ENCODE measurements at regions not wholly inside any gene's neighbourhood (a gene's known extent, or its start where the extent isn't known, plus 50 kb on each side); places are given as distances from the start of the nearest gene placed in this dataset.
"Not testable (repeated sequence)": the region's sequence is repeated elsewhere in the genome, so short reads cannot be mapped to it uniquely, and the experiment has no call there.

GRCh38 chrX:111022998-111023397, 73.0 kb upstream of the PAK3 start:
- TF ChIP-seq STAT3 (IDR thresholded peaks at IDR 0.05; ENCODE audit: low read depth, low read length); BRCA1 (IDR thresholded peaks at IDR 0.05; ENCODE audit: low read depth, low read length); CREB1 (IDR thresholded peaks at IDR 0.05; ENCODE audit: low read depth); SRF (IDR thresholded peaks at IDR 0.05; ENCODE audit: low read depth in 2 of 2, low read length in 2 of 2): not testable (repeated sequence)
